ENCODE measurements at regions not wholly inside any gene's neighbourhood (a gene's known extent, or its start where the extent isn't known, plus 50 kb on each side); places are given as distances from the start of the nearest gene placed in this dataset.

GRCh38 chr10:43795093-43795492 is 146.4 kb upstream of the ZNF32 start:
- TF ChIP-seq CTCF (IDR thresholded peaks at IDR 0.05) (no peak), POLR2A (IDR thresholded peaks at IDR 0.05) (no peak)
